GM12878 (cell line): ENCODE measurements at regions not wholly inside any gene's neighbourhood (a gene's known extent, or its start where the extent isn't known, plus 50 kb on each side); places are given as distances from the start of the nearest gene placed in this dataset.

ENCODE experiments used
- ATAC-seq: fragments of 200-7000 bp; cut with Tn5 transposase; 3 replicates; pipeline ENCODE4 v1.9.1; 2020; ENCODE audit warnings: mild to moderate bottlenecking, moderate library complexity
- BruUV-seq: library from RNA; stranded (reverse); fragments of 400-500 nt; replicated peaks from 2 replicates; lab custom pipeline; 2021; lab: Mats Ljungman, UMichigan
- CTCF ChIA-PET: fragments of 300-600 bp; sonication (Branson Sonifier 250); formaldehyde crosslinking; extraction: SDS; loops from one replicate; lab custom pipeline; 2021; ENCODE audit warnings: inconsistent platforms; lab: Yijun Ruan, JAX
- POLR2A ChIA-PET: fragments of 350-600 bp; formaldehyde crosslinking; extraction: SDS; loops from one replicate; lab custom pipeline; 2021; ENCODE audit warnings: inconsistent platforms; lab: Charles Lee
- RAD21 ChIA-PET: fragments of 300-600 bp; sonication (Branson Sonifier 250); formaldehyde crosslinking; loops from one replicate; lab custom pipeline; 2023; ENCODE audit warnings: antibody characterized with exemption; ENCODE audit not compliant: unreplicated experiment; lab: Charles Lee
- SMC1A ChIA-PET: fragments of 300-600 bp; sonication (Branson Sonifier 250); formaldehyde crosslinking; loops from one replicate; lab custom pipeline; 2023; ENCODE audit not compliant: unreplicated experiment, uncharacterized antibody; lab: Charles Lee
- DNase-seq: peaks from one replicate; pipeline ENCODE4 v3.0.0-alpha.2; 2011; ENCODE audit warnings: low read depth, low spot score
- FAIRE-seq: peaks from 3 replicates; lab custom pipeline; 2011; peaks lifted over from hg19 to GRCh38; lab: Jason Lieb, UNC
- H2AFZ ChIP-seq: 2 replicates; pipeline ENCODE4 v1.6.0; 2011; ENCODE audit warnings: low read depth, low read length, control low read depth; ENCODE audit not compliant: control insufficient read depth
- H3K27ac ChIP-seq: 2 replicates; pipeline ENCODE4 v1.5.1; 2011; ENCODE audit warnings: control low read depth; ENCODE audit not compliant: control insufficient read depth, insufficient read depth
- H3K27me3 ChIP-seq, 2 experiments: replicated peaks in 1 of 2; 2 replicates each; pipeline versions ENCODE4 v1.6.0 to v1.6.1; 2011; ENCODE audit warnings: low read length in 1 of 2; ENCODE audit not compliant: control insufficient read depth in 2 of 2, insufficient read depth in 2 of 2
- H3K36me3 ChIP-seq, 2 experiments: 2 replicates each; pipeline ENCODE4 v1.5.1; 2011; ENCODE audit warnings: low read length in 1 of 2; ENCODE audit not compliant: control insufficient read depth in 2 of 2, insufficient read depth in 2 of 2
- H3K4me1 ChIP-seq: 2 replicates; pipeline ENCODE4 v1.6.1; 2011; ENCODE audit warnings: mild to moderate bottlenecking, low read length, moderate library complexity, mixed read lengths; ENCODE audit not compliant: control insufficient read depth, insufficient read depth
- H3K4me2 ChIP-seq: 2 replicates; pipeline ENCODE4 v1.6.0; 2011; ENCODE audit warnings: control low read depth; ENCODE audit not compliant: control insufficient read depth, insufficient read depth
- H3K4me3 ChIP-seq: fragments of 200-600 bp; sonication (generic); 2 replicates; pipeline ENCODE4 v1.5.1; 2016
- H3K79me2 ChIP-seq: 2 replicates; pipeline ENCODE4 v1.6.0; 2011; ENCODE audit warnings: low read length; ENCODE audit not compliant: control insufficient read depth, insufficient read depth
- H3K9ac ChIP-seq: 2 replicates; pipeline ENCODE4 v1.8.0; 2011; ENCODE audit warnings: low read length, control low read depth, mixed read lengths; ENCODE audit not compliant: control insufficient read depth, insufficient read depth
- H3K9me3 ChIP-seq: replicated peaks from 3 replicates; pipeline ENCODE4 v1.5.1; 2011; ENCODE audit warnings: mild to moderate bottlenecking, low read length; ENCODE audit not compliant: control insufficient read depth, insufficient read depth
- H4K20me1 ChIP-seq: 2 replicates; pipeline ENCODE4 v1.6.0; 2011; ENCODE audit not compliant: control insufficient read depth, insufficient read depth
- EED ChIP-seq: sonication (generic); IDR thresholded peaks from 2 replicates; pipeline ENCODE4 v1.6.1; 2016; ENCODE audit warnings: antibody characterized with exemption, low read depth
- FOS ChIP-seq: IDR thresholded peaks from 3 replicates; pipeline ENCODE4 v1.6.1; 2011; ENCODE audit warnings: borderline replicate concordance; ENCODE audit not compliant: insufficient read length; ENCODE audit errors: extremely low read depth
- GABPA ChIP-seq: IDR thresholded peaks from 2 replicates; pipeline ENCODE4 v1.6.1; 2014; ENCODE audit warnings: antibody characterized with exemption, low read depth, mild to moderate bottlenecking, inconsistent platforms
- MLLT1 ChIP-seq: fragments of 450-650 bp; IDR thresholded peaks from 2 replicates; pipeline ENCODE4 v1.6.1; 2016; ENCODE audit warnings: mild to moderate bottlenecking
- MTA2 ChIP-seq: fragments of 450-650 bp; IDR thresholded peaks from 2 replicates; pipeline ENCODE4 v1.6.1; 2016; ENCODE audit warnings: low read depth, mild to moderate bottlenecking, moderate library complexity
- NFIC ChIP-seq: IDR thresholded peaks from 2 replicates; pipeline ENCODE4 v1.6.1; 2012; ENCODE audit warnings: low read depth, mild to moderate bottlenecking, inconsistent platforms, low read length, moderate library complexity
- POLR2AphosphoS2 ChIP-seq: IDR thresholded peaks from 2 replicates; pipeline ENCODE4 v1.6.1; 2011; ENCODE audit warnings: low read depth, mild to moderate bottlenecking, low read length, improper control_type of control experiment, moderate library complexity
- POLR2AphosphoS5 ChIP-seq: IDR thresholded peaks from 2 replicates; pipeline ENCODE4 v1.6.1; 2011; ENCODE audit warnings: mild to moderate bottlenecking, low read length, inconsistent platforms
- RAD21 ChIP-seq: IDR thresholded peaks from 2 replicates; pipeline ENCODE4 v1.6.1; 2011; ENCODE audit warnings: mild to moderate bottlenecking, low read depth, low read length, moderate library complexity; ENCODE audit not compliant: insufficient read depth
- SMAD1 ChIP-seq: fragments of 450-650 bp; IDR thresholded peaks from 2 replicates; pipeline ENCODE4 v1.6.1; 2018; ENCODE audit warnings: mild to moderate bottlenecking, low read depth; ENCODE audit not compliant: partially characterized antibody
- SP1 ChIP-seq: IDR thresholded peaks from one replicate; pipeline ENCODE4 v1.6.1; 2011; ENCODE audit warnings: low read depth, low read length
- whole genome bisulfite sequencing: methylation state at CpG from one replicate; pipeline ENCODE4 v1.1.6; 2016; ENCODE audit warnings: low lambda C conversion rate; ENCODE audit not compliant: insufficient replicate concordance, insufficient coverage; ENCODE audit errors: missing lambda C conversion rate; 5-methylcytosine and 5-hydroxymethylcytosine counted together
- in situ Hi-C: fragments of 300-500 bp; cut with MboI; formaldehyde crosslinking; loops from 9 replicates; pipeline ENCODE4 v1.14.3; 2018; ENCODE audit warnings: mixed read lengths
- intact Hi-C: fragments of 100-400 bp; cut with micrococcal nuclease; formaldehyde crosslinking; loops from one replicate; pipeline ENCODE4 v1.14.2; 2022; ENCODE audit not compliant: unreplicated experiment
- TF ChIP-seq, protein P1 (sequence below): fragments of 150-350 bp; IDR thresholded peaks from 2 replicates; pipeline ENCODE4 v1.6.1; 2016; ENCODE audit warnings: low read depth, low read length
- TF ChIP-seq, protein P2 (sequence below): fragments of 450-650 bp; IDR thresholded peaks from 2 replicates; pipeline ENCODE4 v1.6.1; 2017; ENCODE audit warnings: mild to moderate bottlenecking, low read depth, inconsistent platforms; ENCODE audit not compliant: poor library complexity, severe bottlenecking
- TF ChIP-seq, protein P3 (sequence below): fragments of 450-650 bp; IDR thresholded peaks from 2 replicates; pipeline ENCODE4 v1.6.1; 2018; ENCODE audit warnings: mild to moderate bottlenecking, low read depth, moderate library complexity; ENCODE audit not compliant: partially characterized antibody

- no peak overlapping the region for H2AFZ ChIP-seq
- no TSS peak for BruUV-seq
- no peaks in the 10 kb centered on the region for H3K4me1 ChIP-seq
- WGBS = 38% methylated on average over 6 of the region's 6 CpGs
- no peak overlapping the region for H3K9ac ChIP-seq
- no peak for ATAC-seq
- ChIA-PET SMC1A (no interaction called here), RAD21 (no interaction called here), CTCF (interaction anchor here (0.6 kb wide), 1 partner anchor 211 kb away, joined by 3 read pairs; no protein-coding TSS in a partner anchor), POLR2A (no interaction called here)
- TF ChIP-seq POLR2AphosphoS2 (no peak), MTA2 (no peak), EED (no peak), NFIC (no peak), RAD21 (no peak), POLR2AphosphoS5 (no peak), SMAD1 (no peak), SP1 (no peak), MLLT1 (no peak), GABPA (no peak), FOS (no peak)
- TF ChIP-seq, protein P1, sequence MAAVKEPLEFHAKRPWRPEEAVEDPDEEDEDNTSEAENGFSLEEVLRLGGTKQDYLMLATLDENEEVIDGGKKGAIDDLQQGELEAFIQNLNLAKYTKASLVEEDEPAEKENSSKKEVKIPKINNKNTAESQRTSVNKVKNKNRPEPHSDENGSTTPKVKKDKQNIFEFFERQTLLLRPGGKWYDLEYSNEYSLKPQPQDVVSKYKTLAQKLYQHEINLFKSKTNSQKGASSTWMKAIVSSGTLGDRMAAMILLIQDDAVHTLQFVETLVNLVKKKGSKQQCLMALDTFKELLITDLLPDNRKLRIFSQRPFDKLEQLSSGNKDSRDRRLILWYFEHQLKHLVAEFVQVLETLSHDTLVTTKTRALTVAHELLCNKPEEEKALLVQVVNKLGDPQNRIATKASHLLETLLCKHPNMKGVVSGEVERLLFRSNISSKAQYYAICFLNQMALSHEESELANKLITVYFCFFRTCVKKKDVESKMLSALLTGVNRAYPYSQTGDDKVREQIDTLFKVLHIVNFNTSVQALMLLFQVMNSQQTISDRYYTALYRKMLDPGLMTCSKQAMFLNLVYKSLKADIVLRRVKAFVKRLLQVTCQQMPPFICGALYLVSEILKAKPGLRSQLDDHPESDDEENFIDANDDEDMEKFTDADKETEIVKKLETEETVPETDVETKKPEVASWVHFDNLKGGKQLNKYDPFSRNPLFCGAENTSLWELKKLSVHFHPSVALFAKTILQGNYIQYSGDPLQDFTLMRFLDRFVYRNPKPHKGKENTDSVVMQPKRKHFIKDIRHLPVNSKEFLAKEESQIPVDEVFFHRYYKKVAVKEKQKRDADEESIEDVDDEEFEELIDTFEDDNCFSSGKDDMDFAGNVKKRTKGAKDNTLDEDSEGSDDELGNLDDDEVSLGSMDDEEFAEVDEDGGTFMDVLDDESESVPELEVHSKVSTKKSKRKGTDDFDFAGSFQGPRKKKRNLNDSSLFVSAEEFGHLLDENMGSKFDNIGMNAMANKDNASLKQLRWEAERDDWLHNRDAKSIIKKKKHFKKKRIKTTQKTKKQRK = no peak
- TF ChIP-seq, protein P2, sequence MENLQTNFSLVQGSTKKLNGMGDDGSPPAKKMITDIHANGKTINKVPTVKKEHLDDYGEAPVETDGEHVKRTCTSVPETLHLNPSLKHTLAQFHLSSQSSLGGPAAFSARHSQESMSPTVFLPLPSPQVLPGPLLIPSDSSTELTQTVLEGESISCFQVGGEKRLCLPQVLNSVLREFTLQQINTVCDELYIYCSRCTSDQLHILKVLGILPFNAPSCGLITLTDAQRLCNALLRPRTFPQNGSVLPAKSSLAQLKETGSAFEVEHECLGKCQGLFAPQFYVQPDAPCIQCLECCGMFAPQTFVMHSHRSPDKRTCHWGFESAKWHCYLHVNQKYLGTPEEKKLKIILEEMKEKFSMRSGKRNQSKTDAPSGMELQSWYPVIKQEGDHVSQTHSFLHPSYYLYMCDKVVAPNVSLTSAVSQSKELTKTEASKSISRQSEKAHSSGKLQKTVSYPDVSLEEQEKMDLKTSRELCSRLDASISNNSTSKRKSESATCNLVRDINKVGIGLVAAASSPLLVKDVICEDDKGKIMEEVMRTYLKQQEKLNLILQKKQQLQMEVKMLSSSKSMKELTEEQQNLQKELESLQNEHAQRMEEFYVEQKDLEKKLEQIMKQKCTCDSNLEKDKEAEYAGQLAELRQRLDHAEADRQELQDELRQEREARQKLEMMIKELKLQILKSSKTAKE = no peak
- TF ChIP-seq, protein P3, sequence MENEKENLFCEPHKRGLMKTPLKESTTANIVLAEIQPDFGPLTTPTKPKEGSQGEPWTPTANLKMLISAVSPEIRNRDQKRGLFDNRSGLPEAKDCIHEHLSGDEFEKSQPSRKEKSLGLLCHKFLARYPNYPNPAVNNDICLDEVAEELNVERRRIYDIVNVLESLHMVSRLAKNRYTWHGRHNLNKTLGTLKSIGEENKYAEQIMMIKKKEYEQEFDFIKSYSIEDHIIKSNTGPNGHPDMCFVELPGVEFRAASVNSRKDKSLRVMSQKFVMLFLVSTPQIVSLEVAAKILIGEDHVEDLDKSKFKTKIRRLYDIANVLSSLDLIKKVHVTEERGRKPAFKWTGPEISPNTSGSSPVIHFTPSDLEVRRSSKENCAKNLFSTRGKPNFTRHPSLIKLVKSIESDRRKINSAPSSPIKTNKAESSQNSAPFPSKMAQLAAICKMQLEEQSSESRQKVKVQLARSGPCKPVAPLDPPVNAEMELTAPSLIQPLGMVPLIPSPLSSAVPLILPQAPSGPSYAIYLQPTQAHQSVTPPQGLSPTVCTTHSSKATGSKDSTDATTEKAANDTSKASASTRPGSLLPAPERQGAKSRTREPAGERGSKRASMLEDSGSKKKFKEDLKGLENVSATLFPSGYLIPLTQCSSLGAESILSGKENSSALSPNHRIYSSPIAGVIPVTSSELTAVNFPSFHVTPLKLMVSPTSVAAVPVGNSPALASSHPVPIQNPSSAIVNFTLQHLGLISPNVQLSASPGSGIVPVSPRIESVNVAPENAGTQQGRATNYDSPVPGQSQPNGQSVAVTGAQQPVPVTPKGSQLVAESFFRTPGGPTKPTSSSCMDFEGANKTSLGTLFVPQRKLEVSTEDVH = no peak
- H3K36me3 ChIP-seq = no peaks in the 10 kb centered on the region
- no peak for DNase-seq
- no peaks in the 10 kb centered on the region for H3K9me3 ChIP-seq
- no peaks in the 10 kb centered on the region for H4K20me1 ChIP-seq
- H3K4me2 ChIP-seq = no peak overlapping the region
- H3K79me2 ChIP-seq = no peaks in the 10 kb centered on the region
- no peak overlapping the region for H3K4me3 ChIP-seq
- no peak overlapping the region for H3K27ac ChIP-seq
- FAIRE-seq = no peak
- H3K27me3 ChIP-seq = no peaks in the 10 kb centered on the region
- intact Hi-C loops = no loop called here
- in situ Hi-C loops = no loop called here
Measured at GRCh38 chr4:188308142-188308541, 168.9 kb downstream of the TRIML1 start.
